ENCODE measurements at regions not wholly inside any gene's neighbourhood (a gene's known extent, or its start where the extent isn't known, plus 50 kb on each side); places are given as distances from the start of the nearest gene placed in this dataset.
"Not testable (repeated sequence)": the region's sequence is repeated elsewhere in the genome, so short reads cannot be mapped to it uniquely, and the experiment has no call there.

DNA sequence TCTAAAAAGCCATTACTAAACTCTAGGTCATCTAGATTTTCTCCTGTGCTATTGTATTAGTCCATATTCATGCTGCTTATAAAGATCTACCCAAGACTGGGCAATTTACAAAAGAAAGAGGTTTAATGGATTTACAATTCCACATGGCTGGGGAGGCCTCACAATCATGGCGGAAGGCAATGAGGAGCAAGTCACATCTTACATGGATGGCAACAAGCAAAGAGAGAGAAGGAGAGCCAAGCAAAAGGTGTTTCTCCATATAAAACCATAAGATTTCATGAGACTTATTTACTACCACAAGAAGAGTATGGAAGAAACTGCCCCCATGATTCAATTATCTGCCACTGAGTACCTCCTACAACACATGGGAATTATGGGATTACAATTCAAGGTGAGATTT is 69.6 kb upstream of the CCDC6 start:
- H3K4me3 ChIP-seq (ENCODE audit: low read length in 3 of 3); FAIRE-seq; H3K36me3 ChIP-seq (ENCODE audit: control insufficient read depth in 2 of 3, insufficient read depth in 3 of 3, low read length in 3 of 3); H3K9me3 ChIP-seq (ENCODE audit: control insufficient read depth in 2 of 3, insufficient read depth in 1 of 3, low read length in 3 of 3); H3K27me3 ChIP-seq (ENCODE audit: control insufficient read depth, insufficient read depth, low read length); H3K9ac ChIP-seq (ENCODE audit: low read length in 3 of 3); DNase-seq; H3K4me1 ChIP-seq (ENCODE audit: control insufficient read depth in 2 of 3, insufficient read depth in 2 of 3, low read depth in 1 of 3, low read length in 3 of 3); intact Hi-C loops (cut with DNase I); H3K27ac ChIP-seq (ENCODE audit: low read depth in 2 of 2, low read length in 2 of 2): not testable (repeated sequence)

DNA sequence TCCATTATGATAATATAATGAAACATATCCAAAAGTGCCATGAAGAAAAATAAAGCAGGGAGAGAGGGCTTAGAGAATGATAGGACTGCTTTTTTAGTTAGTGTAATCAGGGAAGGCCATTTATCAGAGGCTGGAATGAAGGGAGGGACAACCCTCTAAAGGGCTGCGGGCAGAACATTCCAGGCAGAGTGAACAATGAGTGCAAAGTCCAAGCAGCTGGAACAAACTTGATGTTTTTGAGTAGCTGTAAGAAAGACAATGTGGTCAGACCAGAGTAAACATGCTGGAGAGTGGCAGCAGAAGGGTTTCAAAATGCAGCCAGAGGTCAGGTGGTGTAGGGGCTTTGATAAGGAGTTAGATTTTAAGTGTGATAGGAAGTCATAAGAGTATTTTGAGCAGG is 65.6 kb upstream of the CCDC6 start:
- FAIRE-seq (no peak), DNase-seq (peak in 3 of 5 donors; percentile 26 to 69 (median 59))
- H3K9ac ChIP-seq (ENCODE audit: low read length in 3 of 3) = no peak overlapping the region
- peaks cover 0 to 1% (median 0%) of the 10 kb centered on the region in 3 donors for H3K9me3 ChIP-seq (ENCODE audit: control insufficient read depth in 2 of 3, insufficient read depth in 1 of 3, low read length in 3 of 3)
- peaks cover 0 to 3% (median 0%) of the 10 kb centered on the region in 3 donors for H3K4me1 ChIP-seq (ENCODE audit: control insufficient read depth in 2 of 3, insufficient read depth in 2 of 3, low read depth in 1 of 3, low read length in 3 of 3)
- H3K4me3 ChIP-seq (ENCODE audit: low read length in 3 of 3) = no peak overlapping the region
- TF ChIP-seq, protein P1, sequence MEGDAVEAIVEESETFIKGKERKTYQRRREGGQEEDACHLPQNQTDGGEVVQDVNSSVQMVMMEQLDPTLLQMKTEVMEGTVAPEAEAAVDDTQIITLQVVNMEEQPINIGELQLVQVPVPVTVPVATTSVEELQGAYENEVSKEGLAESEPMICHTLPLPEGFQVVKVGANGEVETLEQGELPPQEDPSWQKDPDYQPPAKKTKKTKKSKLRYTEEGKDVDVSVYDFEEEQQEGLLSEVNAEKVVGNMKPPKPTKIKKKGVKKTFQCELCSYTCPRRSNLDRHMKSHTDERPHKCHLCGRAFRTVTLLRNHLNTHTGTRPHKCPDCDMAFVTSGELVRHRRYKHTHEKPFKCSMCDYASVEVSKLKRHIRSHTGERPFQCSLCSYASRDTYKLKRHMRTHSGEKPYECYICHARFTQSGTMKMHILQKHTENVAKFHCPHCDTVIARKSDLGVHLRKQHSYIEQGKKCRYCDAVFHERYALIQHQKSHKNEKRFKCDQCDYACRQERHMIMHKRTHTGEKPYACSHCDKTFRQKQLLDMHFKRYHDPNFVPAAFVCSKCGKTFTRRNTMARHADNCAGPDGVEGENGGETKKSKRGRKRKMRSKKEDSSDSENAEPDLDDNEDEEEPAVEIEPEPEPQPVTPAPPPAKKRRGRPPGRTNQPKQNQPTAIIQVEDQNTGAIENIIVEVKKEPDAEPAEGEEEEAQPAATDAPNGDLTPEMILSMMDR (IDR thresholded peaks at IDR 0.05; ENCODE audit: borderline replicate concordance, extremely low read depth, insufficient read depth) = no peak
- no peaks in the 10 kb centered on the region for H3K27me3 ChIP-seq (ENCODE audit: control insufficient read depth, insufficient read depth, low read length)
- intact Hi-C loops (cut with DNase I) = no loop called here
- no peaks in the 10 kb centered on the region for H3K36me3 ChIP-seq (ENCODE audit: control insufficient read depth in 2 of 3, insufficient read depth in 3 of 3, low read length in 3 of 3)
- H3K27ac ChIP-seq (ENCODE audit: low read depth in 2 of 2, low read length in 2 of 2) = peak overlapping the region in 1 of 2 donors; percentile 47

DNA sequence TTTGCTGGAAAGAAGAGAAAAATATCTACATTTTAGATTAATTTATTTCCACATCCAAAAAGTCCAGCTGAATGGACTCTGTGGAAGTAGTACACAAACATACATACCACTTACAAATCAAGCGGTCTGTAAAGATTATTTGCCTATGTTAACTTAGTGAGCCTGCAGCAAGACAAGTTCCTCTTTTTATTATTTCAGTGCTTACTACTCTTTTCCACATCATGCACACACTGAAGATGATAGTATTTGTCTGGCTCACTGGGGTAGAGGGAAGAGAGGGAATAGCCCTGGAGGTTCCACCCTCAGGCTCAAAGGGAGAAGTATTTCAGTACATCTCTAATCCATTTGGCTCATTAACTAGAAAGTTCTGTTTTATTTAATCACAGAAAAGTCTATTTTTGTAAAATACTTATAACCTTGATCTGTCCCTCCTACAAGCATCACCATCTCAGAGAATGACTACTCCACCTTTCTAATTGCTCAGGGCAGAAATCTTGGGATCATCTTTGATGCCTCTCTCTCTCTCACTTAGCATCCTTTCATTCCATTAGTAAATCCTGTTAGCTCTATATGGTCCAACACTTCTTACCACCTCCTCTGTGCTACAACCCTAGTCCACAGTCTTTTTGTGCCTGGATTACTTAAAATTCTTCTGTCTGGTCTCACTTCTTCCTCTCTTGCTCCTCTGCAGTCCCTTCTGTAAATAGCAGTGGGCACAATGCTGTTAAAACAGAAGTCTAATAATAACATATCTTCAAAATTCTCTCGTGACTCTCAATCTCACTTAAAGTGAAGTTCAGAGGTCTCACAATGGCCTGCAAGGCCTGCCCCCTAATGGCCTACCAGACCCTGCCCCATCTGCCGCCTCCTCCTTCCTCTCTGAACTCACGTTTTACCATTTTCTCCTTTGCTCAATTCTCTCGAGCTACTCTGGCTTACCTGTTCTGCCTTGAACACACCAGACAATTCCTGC is 64.3 kb upstream of the CCDC6 start:
- no peaks in the 10 kb centered on the region for H3K36me3 ChIP-seq (ENCODE audit: control insufficient read depth in 2 of 3, insufficient read depth in 3 of 3, low read length in 3 of 3)
- no peaks in the 10 kb centered on the region for H3K9me3 ChIP-seq (ENCODE audit: control insufficient read depth in 2 of 3, insufficient read depth in 1 of 3, low read length in 3 of 3)
- H3K4me1 ChIP-seq (ENCODE audit: control insufficient read depth in 2 of 3, insufficient read depth in 2 of 3, low read depth in 1 of 3, low read length in 3 of 3) = peaks cover 0 to 4% (median 0%) of the 10 kb centered on the region in 3 donors
- intact Hi-C loops (cut with DNase I) = no loop called here
- no peaks in the 10 kb centered on the region for H3K27me3 ChIP-seq (ENCODE audit: control insufficient read depth, insufficient read depth, low read length)
- DNase-seq (no peak), FAIRE-seq (no peak)
- TF ChIP-seq, protein P1 (IDR thresholded peaks at IDR 0.05; ENCODE audit: borderline replicate concordance, extremely low read depth, insufficient read depth) = no peak
- H3K4me3 ChIP-seq (ENCODE audit: low read length in 3 of 3) = no peak overlapping the region
- H3K9ac ChIP-seq (ENCODE audit: low read length in 3 of 3) = no peak overlapping the region
- H3K27ac ChIP-seq (ENCODE audit: low read depth in 2 of 2, low read length in 2 of 2) = no peak overlapping the region

DNA sequence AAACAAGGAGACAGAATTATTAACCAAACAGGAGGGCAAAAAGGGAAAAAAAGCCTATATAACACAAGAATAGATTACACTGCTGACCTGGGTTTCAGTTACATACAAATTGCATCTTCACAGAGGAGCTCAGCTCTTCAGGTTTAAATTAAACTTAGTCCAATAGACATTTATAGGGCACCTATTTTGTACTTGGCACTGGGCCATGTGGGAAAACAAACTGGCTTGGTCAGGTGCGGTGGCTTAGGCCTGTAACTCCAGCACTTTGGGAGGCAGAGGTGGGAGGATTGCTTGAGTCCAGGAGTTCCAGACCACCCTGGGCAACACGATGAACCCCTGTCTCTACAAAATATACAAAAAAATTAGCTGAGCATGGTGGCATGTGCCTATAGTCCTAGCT is 62.3 kb upstream of the CCDC6 start:
- Histone ChIP-seq H3K9ac (ENCODE audit: low read length in 3 of 3) (no peak overlapping the region), H3K4me3 (ENCODE audit: low read length in 3 of 3) (no peak overlapping the region), H3K27ac (ENCODE audit: low read depth in 2 of 2, low read length in 2 of 2) (no peak overlapping the region), H3K27me3 (ENCODE audit: control insufficient read depth, insufficient read depth, low read length) (no peaks in the 10 kb centered on the region), H3K4me1 (ENCODE audit: control insufficient read depth in 2 of 3, insufficient read depth in 2 of 3, low read depth in 1 of 3, low read length in 3 of 3) (peaks cover 0 to 5% (median 0%) of the 10 kb centered on the region in 3 donors), H3K9me3 (ENCODE audit: control insufficient read depth in 2 of 3, insufficient read depth in 1 of 3, low read length in 3 of 3) (no peaks in the 10 kb centered on the region), H3K36me3 (ENCODE audit: control insufficient read depth in 2 of 3, insufficient read depth in 3 of 3, low read length in 3 of 3) (no peaks in the 10 kb centered on the region)
- FAIRE-seq = no peak
- intact Hi-C loops (cut with DNase I) = no loop called here
- no peak for DNase-seq
- TF ChIP-seq, protein P1 (IDR thresholded peaks at IDR 0.05; ENCODE audit: borderline replicate concordance, extremely low read depth, insufficient read depth) = no peak
